CD4-positive, alpha-beta T cell (primary cell): ENCODE measurements at regions not wholly inside any gene's neighbourhood (a gene's known extent, or its start where the extent isn't known, plus 50 kb on each side); places are given as distances from the start of the nearest gene placed in this dataset.

Experiments
- ATAC-seq: fragments of 200-7000 bp; cut with Tn5 transposase; one replicate; pipeline ENCODE4 v1.10.0; 2022; ENCODE audit warnings: mild to moderate bottlenecking; ENCODE audit not compliant: poor library complexity
- CTCF ChIA-PET: fragments of 350-600 bp; sonication (Branson Sonifier 250); formaldehyde crosslinking; loops from one replicate; lab custom pipeline; 2021; ENCODE audit warnings: antibody characterized with exemption, inconsistent platforms; lab: Charles Lee
- POLR2A ChIA-PET: fragments of 350-600 bp; sonication (Branson Sonifier 250); formaldehyde crosslinking; loops from one replicate; lab custom pipeline; 2021; ENCODE audit warnings: antibody characterized with exemption, inconsistent platforms; lab: Charles Lee
- DNase-seq, 14 experiments: peaks; one replicate each; pipeline ENCODE4 v3.0.0-alpha.2; 2013 to 2020; ENCODE audit warnings: mixed read lengths in 2 of 14
- H3K27ac ChIP-seq, 2 donors: one replicate each; pipeline versions ENCODE4 v1.5.1 to v1.7.0; 2013; ENCODE audit warnings: low read length in 2 of 2, low read depth in 1 of 2, mild to moderate bottlenecking in 1 of 2
- H3K27me3 ChIP-seq, 2 experiments: 1 replicate in 1 of 2; 2 replicates in 1 of 2; pipeline versions ENCODE4 v1.6.1 to v1.7.0; 2013; ENCODE audit warnings: low read length in 2 of 2, control low read depth in 1 of 2, mild to moderate bottlenecking in 1 of 2, moderate library complexity in 1 of 2; ENCODE audit not compliant: insufficient read depth in 2 of 2, control insufficient read depth in 1 of 2
- H3K36me3 ChIP-seq: one replicate; pipeline ENCODE4 v1.6.1; 2013; ENCODE audit warnings: low read length, control low read depth; ENCODE audit not compliant: insufficient read depth
- H3K4me1 ChIP-seq: one replicate; pipeline ENCODE4 v1.6.1; 2013; ENCODE audit warnings: low read length, control low read depth; ENCODE audit not compliant: insufficient read depth
- H3K4me3 ChIP-seq: one replicate; pipeline ENCODE4 v1.5.1; 2013; ENCODE audit warnings: mild to moderate bottlenecking, low read length, moderate library complexity
- H3K9me3 ChIP-seq, 2 experiments: 1 replicate in 1 of 2; 2 replicates in 1 of 2; pipeline versions ENCODE4 v1.6.1 to v1.7.0; 2013; ENCODE audit warnings: low read length in 2 of 2, mild to moderate bottlenecking in 2 of 2, control low read depth in 1 of 2, moderate library complexity in 1 of 2; ENCODE audit not compliant: control insufficient read depth in 1 of 2, insufficient read depth in 1 of 2
- H3K27ac Mint-ChIP-seq: one replicate; pipeline ENCODE4 v1.8.0; 2020; ENCODE audit warnings: mixed read lengths
- H3K27me3 Mint-ChIP-seq: one replicate; pipeline ENCODE4 v1.8.0; 2021; ENCODE audit warnings: mixed read lengths
- H3K36me3 Mint-ChIP-seq: one replicate; pipeline ENCODE4 v1.8.0; 2021; ENCODE audit warnings: low read depth, mixed read lengths
- H3K4me1 Mint-ChIP-seq: one replicate; pipeline ENCODE4 v1.8.0; 2021; ENCODE audit warnings: low read depth, mixed read lengths
- H3K4me3 Mint-ChIP-seq: one replicate; pipeline ENCODE4 v1.8.0; 2020; ENCODE audit warnings: mild to moderate bottlenecking, mixed read lengths
- H3K9me3 Mint-ChIP-seq: one replicate; pipeline ENCODE4 v1.8.0; 2020; ENCODE audit warnings: mixed read lengths
- CTCF ChIP-seq: fragments of 200-600 bp; IDR thresholded peaks from one replicate; pipeline ENCODE4 v1.8.0; 2022; ENCODE audit warnings: antibody characterized with exemption, mild to moderate bottlenecking
- intact Hi-C, 2 experiments: fragments of 100-400 bp; cut with DNase I in 1 of 2; cut with micrococcal nuclease in 1 of 2; formaldehyde crosslinking; loops; one replicate each; pipeline versions ENCODE4 v1.15.1 to v1.9.0; 2023 to 2025; cut with DNase I, micrococcal nuclease

GRCh38 chr15:36172955-36173354 is 406.5 kb upstream of the CDIN1 start:
- Mint-ChIP-seq H3K27ac (no peak overlapping the region), H3K27me3 (no peaks in the 10 kb centered on the region), H3K4me3 (no peak overlapping the region), H3K9me3 (peaks cover 3% of the 10 kb centered on the region), H3K4me1 (no peaks in the 10 kb centered on the region), H3K36me3 (no peaks in the 10 kb centered on the region)
- H3K9me3 ChIP-seq: no peaks in the 10 kb centered on the region
- no peaks in the 10 kb centered on the region for H3K27me3 ChIP-seq
- intact Hi-C loops: no loop called here
- POLR2A ChIA-PET: no interaction called here
- no peak overlapping the region for H3K27ac ChIP-seq
- TF ChIP-seq CTCF: no peak
- H3K4me3 ChIP-seq: no peak overlapping the region
- ATAC-seq (no peak), DNase-seq (no peak)
- no peaks in the 10 kb centered on the region for H3K4me1 ChIP-seq
- no peaks in the 10 kb centered on the region for H3K36me3 ChIP-seq
- CTCF ChIA-PET: interaction anchor here (0.6 kb wide), 1 partner anchor 1186 kb away, joined by 3 read pairs; no protein-coding TSS in a partner anchor

GRCh38 chr15:36175186-36175740 is 404.2 kb upstream of the CDIN1 start:
- no peak overlapping the region for H3K4me3 Mint-ChIP-seq

DNA sequence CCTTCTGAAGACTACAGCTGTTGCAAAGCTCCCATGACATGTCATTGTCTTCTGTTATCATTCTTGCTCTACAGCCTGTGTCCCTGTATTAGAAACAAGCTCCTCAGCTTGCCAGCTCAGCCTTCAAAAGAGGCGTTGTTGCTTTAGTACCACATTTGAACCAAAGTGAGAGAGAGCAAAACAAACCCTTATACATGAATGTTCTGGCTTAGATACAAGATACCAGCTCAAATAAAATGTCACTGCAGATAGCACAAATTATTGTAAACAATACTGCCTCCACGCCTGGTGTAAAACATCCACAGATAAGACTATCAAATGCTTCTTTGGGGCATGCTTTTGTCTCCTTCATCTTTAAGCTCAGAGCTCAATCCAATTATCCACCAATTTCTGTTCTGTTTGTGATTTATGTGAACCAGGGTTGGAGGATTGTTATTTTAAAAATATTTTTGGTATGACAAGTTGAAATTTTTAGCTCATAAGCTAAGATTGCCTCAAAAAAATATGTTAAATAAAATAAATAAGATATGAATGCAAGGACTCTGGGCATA is 403.6 kb upstream of the CDIN1 start:
- intact Hi-C loops: no loop called here
- H3K27ac Mint-ChIP-seq: no peak overlapping the region
- no peaks in the 10 kb centered on the region for H3K9me3 Mint-ChIP-seq
- DNase-seq (no peak), ATAC-seq (no peak)
- Histone ChIP-seq H3K4me3 (no peak overlapping the region), H3K27me3 (no peaks in the 10 kb centered on the region), H3K9me3 (no peaks in the 10 kb centered on the region), H3K36me3 (no peaks in the 10 kb centered on the region), H3K27ac (no peak overlapping the region), H3K4me1 (no peaks in the 10 kb centered on the region)
- H3K4me1 Mint-ChIP-seq: no peaks in the 10 kb centered on the region
- H3K36me3 Mint-ChIP-seq: no peaks in the 10 kb centered on the region
- ChIA-PET CTCF (no interaction called here), POLR2A (no interaction called here)
- no peaks in the 10 kb centered on the region for H3K27me3 Mint-ChIP-seq
- no peak for TF ChIP-seq CTCF
- H3K4me3 Mint-ChIP-seq: no peak overlapping the region

More at GRCh38 chr15:36175186-36175740, 404.2 kb upstream of the CDIN1 start:
- Histone ChIP-seq H3K27me3 (no peaks in the 10 kb centered on the region), H3K27ac (no peak overlapping the region), H3K4me3 (no peak overlapping the region), H3K9me3 (no peaks in the 10 kb centered on the region), H3K4me1 (no peaks in the 10 kb centered on the region), H3K36me3 (no peaks in the 10 kb centered on the region)
- DNase-seq (no peak), ATAC-seq (no peak)
- Mint-ChIP-seq H3K27me3 (no peaks in the 10 kb centered on the region), H3K9me3 (no peaks in the 10 kb centered on the region), H3K27ac (no peak overlapping the region), H3K36me3 (no peaks in the 10 kb centered on the region), H3K4me1 (no peaks in the 10 kb centered on the region)
- intact Hi-C loops: no loop called here
- ChIA-PET CTCF (no interaction called here), POLR2A (no interaction called here)
- no peak for TF ChIP-seq CTCF
